C4-2B (cell line): ENCODE measurements at regions not wholly inside any gene's neighbourhood (a gene's known extent, or its start where the extent isn't known, plus 50 kb on each side); places are given as distances from the start of the nearest gene placed in this dataset.

Source experiments
- ZFX ChIP-seq: fragments of 450-650 bp; IDR thresholded peaks from 2 replicates; pipeline ENCODE4 v1.6.1; 2017
- TF ChIP-seq, protein P1 (sequence below): fragments of 450-650 bp; conservative IDR thresholded peaks from 2 replicates; pipeline ENCODE4 v1.5.1; 2017; ENCODE audit warnings: mild to moderate bottlenecking

DNA sequence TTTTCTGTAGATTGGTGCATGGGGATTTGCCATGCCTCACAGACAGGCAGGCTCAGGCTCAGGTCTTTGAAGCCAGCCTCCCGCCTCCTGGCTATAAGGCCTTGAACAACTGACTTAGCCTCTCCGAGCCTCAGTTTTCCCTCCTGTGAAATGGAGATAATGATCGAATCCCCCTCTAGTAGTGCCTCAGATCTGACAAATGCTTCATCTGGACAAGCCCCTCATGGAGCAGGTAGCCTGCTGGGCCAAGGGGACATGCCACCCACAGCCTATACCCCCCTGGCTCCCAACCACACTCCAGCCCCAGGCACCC lies 68.1 kb upstream of the LCTL start:
- TF ChIP-seq, protein P1, sequence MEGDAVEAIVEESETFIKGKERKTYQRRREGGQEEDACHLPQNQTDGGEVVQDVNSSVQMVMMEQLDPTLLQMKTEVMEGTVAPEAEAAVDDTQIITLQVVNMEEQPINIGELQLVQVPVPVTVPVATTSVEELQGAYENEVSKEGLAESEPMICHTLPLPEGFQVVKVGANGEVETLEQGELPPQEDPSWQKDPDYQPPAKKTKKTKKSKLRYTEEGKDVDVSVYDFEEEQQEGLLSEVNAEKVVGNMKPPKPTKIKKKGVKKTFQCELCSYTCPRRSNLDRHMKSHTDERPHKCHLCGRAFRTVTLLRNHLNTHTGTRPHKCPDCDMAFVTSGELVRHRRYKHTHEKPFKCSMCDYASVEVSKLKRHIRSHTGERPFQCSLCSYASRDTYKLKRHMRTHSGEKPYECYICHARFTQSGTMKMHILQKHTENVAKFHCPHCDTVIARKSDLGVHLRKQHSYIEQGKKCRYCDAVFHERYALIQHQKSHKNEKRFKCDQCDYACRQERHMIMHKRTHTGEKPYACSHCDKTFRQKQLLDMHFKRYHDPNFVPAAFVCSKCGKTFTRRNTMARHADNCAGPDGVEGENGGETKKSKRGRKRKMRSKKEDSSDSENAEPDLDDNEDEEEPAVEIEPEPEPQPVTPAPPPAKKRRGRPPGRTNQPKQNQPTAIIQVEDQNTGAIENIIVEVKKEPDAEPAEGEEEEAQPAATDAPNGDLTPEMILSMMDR = no peak
- no peak for TF ChIP-seq ZFX
